Mammary epithelial cell (primary cell): ENCODE measurements at regions not wholly inside any gene's neighbourhood (a gene's known extent, or its start where the extent isn't known, plus 50 kb on each side); places are given as distances from the start of the nearest gene placed in this dataset.

Experiments used
- EZH2 ChIP-seq: IDR thresholded peaks from 2 replicates; pipeline ENCODE4 v1.6.1; 2012; ENCODE audit warnings: low read length, inconsistent platforms, borderline replicate concordance
- TF ChIP-seq, protein P1 (sequence below), 2 donors: IDR thresholded peaks in 1 of 2; conservative IDR thresholded peaks in 1 of 2; 2 replicates each; pipeline ENCODE4 v1.5.1; 2011 to 2012; ENCODE audit warnings: inconsistent platforms in 2 of 2, low read length in 2 of 2, mild to moderate bottlenecking in 2 of 2, control low read depth in 1 of 2, low read depth in 1 of 2; ENCODE audit not compliant: insufficient read depth in 1 of 2; ENCODE audit errors: extremely low read depth in 1 of 2

DNA sequence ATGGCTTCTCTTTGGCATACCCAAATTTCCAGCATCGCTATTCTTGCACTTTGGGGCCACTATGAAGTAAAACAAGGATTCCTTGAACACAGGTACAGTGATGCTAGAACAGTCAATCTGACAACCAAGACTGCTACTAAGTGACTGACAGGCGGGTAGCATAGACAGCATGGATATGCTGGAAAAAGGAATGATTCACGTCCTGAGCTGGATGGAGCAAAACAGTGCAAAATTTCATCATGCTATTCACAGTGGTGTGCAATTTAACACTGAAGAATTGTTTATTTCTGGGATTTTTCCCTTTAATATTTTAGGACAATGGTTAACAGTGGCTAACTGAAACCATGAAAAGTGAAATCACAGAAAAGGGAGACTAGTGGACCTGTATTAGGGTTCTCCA, 1511.2 kb upstream of the ZEB2 start:
- TF ChIP-seq, protein P1, sequence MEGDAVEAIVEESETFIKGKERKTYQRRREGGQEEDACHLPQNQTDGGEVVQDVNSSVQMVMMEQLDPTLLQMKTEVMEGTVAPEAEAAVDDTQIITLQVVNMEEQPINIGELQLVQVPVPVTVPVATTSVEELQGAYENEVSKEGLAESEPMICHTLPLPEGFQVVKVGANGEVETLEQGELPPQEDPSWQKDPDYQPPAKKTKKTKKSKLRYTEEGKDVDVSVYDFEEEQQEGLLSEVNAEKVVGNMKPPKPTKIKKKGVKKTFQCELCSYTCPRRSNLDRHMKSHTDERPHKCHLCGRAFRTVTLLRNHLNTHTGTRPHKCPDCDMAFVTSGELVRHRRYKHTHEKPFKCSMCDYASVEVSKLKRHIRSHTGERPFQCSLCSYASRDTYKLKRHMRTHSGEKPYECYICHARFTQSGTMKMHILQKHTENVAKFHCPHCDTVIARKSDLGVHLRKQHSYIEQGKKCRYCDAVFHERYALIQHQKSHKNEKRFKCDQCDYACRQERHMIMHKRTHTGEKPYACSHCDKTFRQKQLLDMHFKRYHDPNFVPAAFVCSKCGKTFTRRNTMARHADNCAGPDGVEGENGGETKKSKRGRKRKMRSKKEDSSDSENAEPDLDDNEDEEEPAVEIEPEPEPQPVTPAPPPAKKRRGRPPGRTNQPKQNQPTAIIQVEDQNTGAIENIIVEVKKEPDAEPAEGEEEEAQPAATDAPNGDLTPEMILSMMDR (conservative IDR thresholded peaks at IDR 0.05 in 1 of 2, IDR thresholded peaks at IDR 0.05 in 1 of 2; ENCODE audit: extremely low read depth in 1 of 2, insufficient read depth in 1 of 2, low read depth in 1 of 2, low read length in 2 of 2): no peak
- no peak for TF ChIP-seq EZH2
